Endothelial cell (in vitro differentiated cells): ENCODE measurements at regions not wholly inside any gene's neighbourhood (a gene's known extent, or its start where the extent isn't known, plus 50 kb on each side); places are given as distances from the start of the nearest gene placed in this dataset.

Experiments used
- DNase-seq: peaks from one replicate; pipeline ENCODE4 v3.0.0; 2021; ENCODE audit warnings: low spot score
- H3K27ac Mint-ChIP-seq: one replicate; pipeline ENCODE4 v1.8.0; 2021; ENCODE audit warnings: mixed read lengths, inconsistent platforms; ENCODE audit not compliant: unreplicated experiment
- H3K27me3 Mint-ChIP-seq: one replicate; pipeline ENCODE4 v1.8.0; 2021; ENCODE audit warnings: mild to moderate bottlenecking, moderate library complexity, mixed read lengths, inconsistent platforms; ENCODE audit not compliant: unreplicated experiment
- H3K36me3 Mint-ChIP-seq: one replicate; pipeline ENCODE4 v1.8.0; 2021; ENCODE audit warnings: mild to moderate bottlenecking, low read depth, mixed read lengths, inconsistent platforms; ENCODE audit not compliant: unreplicated experiment
- H3K4me1 Mint-ChIP-seq: one replicate; pipeline ENCODE4 v1.8.0; 2021; ENCODE audit warnings: mild to moderate bottlenecking, mixed read lengths, inconsistent platforms; ENCODE audit not compliant: unreplicated experiment
- H3K4me3 Mint-ChIP-seq: one replicate; pipeline ENCODE4 v1.8.0; 2021; ENCODE audit warnings: mild to moderate bottlenecking, mixed read lengths, inconsistent platforms; ENCODE audit not compliant: unreplicated experiment
- H3K9me3 Mint-ChIP-seq: one replicate; pipeline ENCODE4 v1.8.0; 2021; ENCODE audit warnings: mixed read lengths, inconsistent platforms; ENCODE audit not compliant: unreplicated experiment
- CTCF ChIP-seq: fragments of 200-600 bp; sonication (generic); IDR thresholded peaks from one replicate; pipeline ENCODE4 v1.5.0; 2021; ENCODE audit warnings: antibody characterized with exemption; ENCODE audit not compliant: unreplicated experiment

DNA sequence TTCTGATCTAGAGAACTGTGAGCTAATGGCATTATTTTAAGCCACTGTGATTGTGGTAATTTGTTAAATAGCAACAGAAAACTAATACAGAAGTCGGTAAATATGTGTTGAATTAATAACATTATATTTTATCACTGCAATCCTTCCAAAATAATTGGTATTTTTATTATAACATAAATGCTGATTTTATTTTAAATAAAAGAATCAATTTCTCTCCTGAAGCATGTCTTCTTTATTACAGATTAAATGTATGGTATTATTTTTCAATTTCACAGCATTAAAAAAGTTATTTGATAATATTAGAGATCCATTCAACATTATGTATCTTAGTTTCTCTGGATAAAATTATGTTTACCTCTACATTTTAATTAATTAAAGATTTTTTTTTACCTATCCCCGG is 165.5 kb upstream of the EDIL3 start:
- Mint-ChIP-seq H3K9me3 (peaks cover 5% of the 10 kb centered on the region), H3K4me1 (no peaks in the 10 kb centered on the region), H3K36me3 (no peaks in the 10 kb centered on the region), H3K4me3 (no peak overlapping the region), H3K27me3 (no peaks in the 10 kb centered on the region), H3K27ac (no peak overlapping the region)
- DNase-seq = no peak
- TF ChIP-seq CTCF = no peak

DNA sequence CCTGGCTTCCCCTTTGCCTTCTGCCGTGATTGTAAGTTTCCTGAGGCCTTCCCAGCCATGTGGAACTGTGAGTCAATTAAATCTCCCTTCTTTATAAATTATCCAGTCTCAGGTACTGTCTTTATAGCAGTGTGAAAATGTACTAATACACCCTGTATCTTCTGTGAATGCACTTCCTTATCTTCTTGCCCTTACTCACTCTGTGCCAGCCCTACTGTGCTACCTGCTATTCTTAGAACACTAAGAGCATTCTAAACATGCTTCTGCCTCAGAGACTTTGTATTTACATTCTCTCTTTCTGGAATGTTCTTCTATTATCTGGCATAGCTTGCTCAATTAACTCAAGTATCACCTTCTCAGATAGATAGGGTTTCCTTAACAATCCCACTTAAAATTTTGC is 164.4 kb upstream of the EDIL3 start:
- H3K27ac Mint-ChIP-seq = no peak overlapping the region
- no peaks in the 10 kb centered on the region for H3K36me3 Mint-ChIP-seq
- no peak for DNase-seq
- peaks cover 5% of the 10 kb centered on the region for H3K9me3 Mint-ChIP-seq
- TF ChIP-seq CTCF = no peak
- no peaks in the 10 kb centered on the region for H3K4me1 Mint-ChIP-seq
- H3K4me3 Mint-ChIP-seq = no peak overlapping the region
- no peaks in the 10 kb centered on the region for H3K27me3 Mint-ChIP-seq

DNA sequence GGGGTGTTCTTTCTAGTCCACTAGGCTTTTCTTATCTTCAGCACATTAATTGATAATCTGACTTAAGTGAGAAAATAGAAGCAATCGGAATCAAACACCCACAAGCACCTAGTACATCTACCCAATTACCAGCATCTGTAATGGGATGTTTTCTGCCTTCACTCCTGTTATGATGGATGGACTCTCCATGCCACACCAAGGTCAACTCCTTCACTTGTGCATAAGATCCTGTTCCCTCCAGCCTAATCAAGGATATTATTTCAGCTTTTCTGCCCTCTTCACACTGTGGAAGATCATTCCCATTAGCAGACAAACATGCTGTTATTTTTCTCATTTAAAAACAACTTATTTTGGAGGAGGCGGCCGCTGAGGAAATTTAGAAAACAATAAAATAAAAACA is 162.0 kb upstream of the EDIL3 start:
- TF ChIP-seq CTCF = no peak
- H3K4me1 Mint-ChIP-seq = no peaks in the 10 kb centered on the region
- H3K4me3 Mint-ChIP-seq = no peak overlapping the region
- DNase-seq = no peak
- H3K36me3 Mint-ChIP-seq = no peaks in the 10 kb centered on the region
- peaks cover 5% of the 10 kb centered on the region for H3K9me3 Mint-ChIP-seq
- H3K27me3 Mint-ChIP-seq = no peaks in the 10 kb centered on the region
- H3K27ac Mint-ChIP-seq = no peak overlapping the region

DNA sequence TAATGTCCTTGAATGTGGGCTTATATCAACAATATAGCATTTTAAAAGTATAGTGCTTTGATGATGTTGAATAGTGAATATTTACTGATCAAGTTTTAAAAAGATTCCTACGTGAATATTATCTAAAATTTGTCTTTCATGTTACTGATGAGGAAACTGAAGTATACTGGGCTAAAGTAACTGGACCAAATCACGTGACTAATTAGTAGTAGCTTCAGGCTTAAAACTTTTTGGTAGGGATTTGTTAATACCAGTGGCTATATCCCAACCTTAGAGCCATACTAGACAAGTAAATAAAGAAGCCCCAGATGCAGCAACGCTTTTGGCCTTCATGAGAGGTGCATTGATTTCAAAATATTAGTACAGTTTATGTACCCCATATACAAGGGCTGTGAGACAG is 152.1 kb upstream of the EDIL3 start:
- Mint-ChIP-seq H3K4me3 (no peak overlapping the region), H3K27ac (no peak overlapping the region), H3K9me3 (no peaks in the 10 kb centered on the region), H3K36me3 (peaks cover 9% of the 10 kb centered on the region), H3K4me1 (no peaks in the 10 kb centered on the region), H3K27me3 (no peaks in the 10 kb centered on the region)
- no peak for TF ChIP-seq CTCF
- DNase-seq = no peak

GRCh38 chr5:84535281-84535680 is 150.6 kb upstream of the EDIL3 start:
- no peak for TF ChIP-seq CTCF
- no peaks in the 10 kb centered on the region for H3K27me3 Mint-ChIP-seq
- no peak for DNase-seq
- no peak overlapping the region for H3K27ac Mint-ChIP-seq
- no peaks in the 10 kb centered on the region for H3K9me3 Mint-ChIP-seq
- H3K36me3 Mint-ChIP-seq = peaks cover 3% of the 10 kb centered on the region
- H3K4me1 Mint-ChIP-seq = no peaks in the 10 kb centered on the region
- no peak overlapping the region for H3K4me3 Mint-ChIP-seq
